ENCODE measurements at regions not wholly inside any gene's neighbourhood (a gene's known extent, or its start where the extent isn't known, plus 50 kb on each side); places are given as distances from the start of the nearest gene placed in this dataset.

DNA sequence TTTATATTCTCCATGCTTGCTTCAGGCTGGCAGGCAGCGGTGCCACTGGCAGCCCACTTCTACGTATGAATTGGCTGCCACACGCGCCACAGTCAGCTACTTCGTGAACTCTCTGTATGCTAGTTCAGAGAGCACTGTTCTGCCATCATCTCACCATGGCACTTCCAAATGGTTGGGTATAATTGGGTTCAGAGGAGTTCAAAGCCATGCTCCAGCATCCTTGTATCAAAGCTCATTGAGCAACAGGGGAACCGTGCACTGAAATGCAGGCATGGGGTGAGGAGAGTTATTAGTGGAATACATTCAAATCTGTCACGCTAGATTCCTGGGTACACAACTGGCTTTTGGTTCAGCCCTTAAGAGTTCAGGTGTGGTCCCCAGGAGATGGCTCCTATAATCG lies 519.9 kb upstream of the NOX3 start:
- ATAC-seq = no peak
- Histone ChIP-seq H3K4me2 (no peak overlapping the region), H3K36me3 (ENCODE audit: insufficient read depth) (no peaks in the 10 kb centered on the region), H4K20me1 (replicated peaks; ENCODE audit: insufficient read depth) (no peaks in the 10 kb centered on the region), H3F3A (replicated peaks; ENCODE audit: low read depth) (no peaks in the 10 kb centered on the region), H2AFZ (peak overlapping the region; percentile 80; the same call in 1 of the 2 replicates), H3K4me3 (no peak overlapping the region), H3K4me1 (ENCODE audit: insufficient read depth) (no peaks in the 10 kb centered on the region), H3K9me2 (ENCODE audit: insufficient read depth) (peaks cover 3% of the 10 kb centered on the region; the same call in 1 of the 2 replicates), H3K27ac (ENCODE audit: low read depth) (no peak overlapping the region), H3K27me3 (ENCODE audit: insufficient read depth) (no peaks in the 10 kb centered on the region), H3K79me2 (replicated peaks; ENCODE audit: insufficient read depth) (no peaks in the 10 kb centered on the region)
- no peaks in the 10 kb centered on the region; the same call in 2 of the 3 replicates for H3K9me3 Mint-ChIP-seq
- H3K27ac Mint-ChIP-seq = no peak overlapping the region
- no peaks in the 10 kb centered on the region for H3K27me3 Mint-ChIP-seq (ENCODE audit: insufficient read depth, low read depth, poor library complexity)
- H3K4me1 Mint-ChIP-seq = no peaks in the 10 kb centered on the region
- H3K4me3 Mint-ChIP-seq = no peak overlapping the region
- H3K36me3 Mint-ChIP-seq (ENCODE audit: low read depth) = no peaks in the 10 kb centered on the region; the same call in 2 of the 3 replicates
- TF ChIP-seq, protein P1, sequence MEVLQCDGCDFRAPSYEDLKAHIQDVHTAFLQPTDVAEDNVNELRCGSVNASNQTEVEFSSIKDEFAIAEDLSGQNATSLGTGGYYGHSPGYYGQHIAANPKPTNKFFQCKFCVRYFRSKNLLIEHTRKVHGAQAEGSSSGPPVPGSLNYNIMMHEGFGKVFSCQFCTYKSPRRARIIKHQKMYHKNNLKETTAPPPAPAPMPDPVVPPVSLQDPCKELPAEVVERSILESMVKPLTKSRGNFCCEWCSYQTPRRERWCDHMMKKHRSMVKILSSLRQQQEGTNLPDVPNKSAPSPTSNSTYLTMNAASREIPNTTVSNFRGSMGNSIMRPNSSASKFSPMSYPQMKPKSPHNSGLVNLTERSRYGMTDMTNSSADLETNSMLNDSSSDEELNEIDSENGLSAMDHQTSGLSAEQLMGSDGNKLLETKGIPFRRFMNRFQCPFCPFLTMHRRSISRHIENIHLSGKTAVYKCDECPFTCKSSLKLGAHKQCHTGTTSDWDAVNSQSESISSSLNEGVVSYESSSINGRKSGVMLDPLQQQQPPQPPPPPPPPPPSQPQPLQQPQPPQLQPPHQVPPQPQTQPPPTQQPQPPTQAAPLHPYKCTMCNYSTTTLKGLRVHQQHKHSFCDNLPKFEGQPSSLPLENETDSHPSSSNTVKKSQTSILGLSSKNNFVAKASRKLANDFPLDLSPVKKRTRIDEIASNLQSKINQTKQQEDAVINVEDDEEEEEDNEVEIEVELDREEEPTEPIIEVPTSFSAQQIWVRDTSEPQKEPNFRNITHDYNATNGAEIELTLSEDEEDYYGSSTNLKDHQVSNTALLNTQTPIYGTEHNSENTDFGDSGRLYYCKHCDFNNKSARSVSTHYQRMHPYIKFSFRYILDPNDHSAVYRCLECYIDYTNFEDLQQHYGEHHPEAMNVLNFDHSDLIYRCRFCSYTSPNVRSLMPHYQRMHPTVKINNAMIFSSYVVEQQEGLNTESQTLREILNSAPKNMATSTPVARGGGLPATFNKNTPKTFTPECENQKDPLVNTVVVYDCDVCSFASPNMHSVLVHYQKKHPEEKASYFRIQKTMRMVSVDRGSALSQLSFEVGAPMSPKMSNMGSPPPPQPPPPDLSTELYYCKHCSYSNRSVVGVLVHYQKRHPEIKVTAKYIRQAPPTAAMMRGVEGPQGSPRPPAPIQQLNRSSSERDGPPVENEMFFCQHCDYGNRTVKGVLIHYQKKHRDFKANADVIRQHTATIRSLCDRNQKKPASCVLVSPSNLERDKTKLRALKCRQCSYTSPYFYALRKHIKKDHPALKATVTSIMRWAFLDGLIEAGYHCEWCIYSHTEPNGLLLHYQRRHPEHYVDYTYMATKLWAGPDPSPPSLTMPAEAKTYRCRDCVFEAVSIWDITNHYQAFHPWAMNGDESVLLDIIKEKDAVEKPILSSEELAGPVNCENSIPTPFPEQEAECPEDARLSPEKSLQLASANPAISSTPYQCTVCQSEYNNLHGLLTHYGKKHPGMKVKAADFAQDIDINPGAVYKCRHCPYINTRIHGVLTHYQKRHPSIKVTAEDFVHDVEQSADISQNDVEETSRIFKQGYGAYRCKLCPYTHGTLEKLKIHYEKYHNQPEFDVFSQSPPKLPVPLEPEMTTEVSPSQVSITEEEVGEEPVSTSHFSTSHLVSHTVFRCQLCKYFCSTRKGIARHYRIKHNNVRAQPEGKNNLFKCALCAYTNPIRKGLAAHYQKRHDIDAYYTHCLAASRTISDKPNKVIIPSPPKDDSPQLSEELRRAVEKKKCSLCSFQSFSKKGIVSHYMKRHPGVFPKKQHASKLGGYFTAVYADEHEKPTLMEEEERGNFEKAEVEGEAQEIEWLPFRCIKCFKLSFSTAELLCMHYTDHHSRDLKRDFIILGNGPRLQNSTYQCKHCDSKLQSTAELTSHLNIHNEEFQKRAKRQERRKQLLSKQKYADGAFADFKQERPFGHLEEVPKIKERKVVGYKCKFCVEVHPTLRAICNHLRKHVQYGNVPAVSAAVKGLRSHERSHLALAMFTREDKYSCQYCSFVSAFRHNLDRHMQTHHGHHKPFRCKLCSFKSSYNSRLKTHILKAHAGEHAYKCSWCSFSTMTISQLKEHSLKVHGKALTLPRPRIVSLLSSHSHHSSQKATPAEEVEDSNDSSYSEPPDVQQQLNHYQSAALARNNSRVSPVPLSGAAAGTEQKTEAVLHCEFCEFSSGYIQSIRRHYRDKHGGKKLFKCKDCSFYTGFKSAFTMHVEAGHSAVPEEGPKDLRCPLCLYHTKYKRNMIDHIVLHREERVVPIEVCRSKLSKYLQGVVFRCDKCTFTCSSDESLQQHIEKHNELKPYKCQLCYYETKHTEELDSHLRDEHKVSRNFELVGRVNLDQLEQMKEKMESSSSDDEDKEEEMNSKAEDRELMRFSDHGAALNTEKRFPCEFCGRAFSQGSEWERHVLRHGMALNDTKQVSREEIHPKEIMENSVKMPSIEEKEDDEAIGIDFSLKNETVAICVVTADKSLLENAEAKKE (CRISPR knock-in tag; IDR thresholded peaks at IDR 0.05) = no peak
- TF ChIP-seq EZH2 (IDR thresholded peaks at IDR 0.05; ENCODE audit: low read depth, unreplicated experiment) (no peak), POLR2AphosphoS5 (IDR thresholded peaks at IDR 0.05; ENCODE audit: low read depth) (no peak), STAT1 (IDR thresholded peaks at IDR 0.05; ENCODE audit: unreplicated experiment) (no peak), ZNF331 (CRISPR knock-in tag; IDR thresholded peaks at IDR 0.05; ENCODE audit: low read depth) (no peak), EZH2phosphoT487 (IDR thresholded peaks at IDR 0.05; ENCODE audit: unreplicated experiment) (no peak), CREB1 (CRISPR knock-in tag; IDR thresholded peaks at IDR 0.05; ENCODE audit: low read depth) (no peak), NANOG (IDR thresholded peaks at IDR 0.05; ENCODE audit: borderline replicate concordance) (no peak), ZNF114 (CRISPR knock-in tag; IDR thresholded peaks at IDR 0.05) (no peak), JUNB (IDR thresholded peaks at IDR 0.05; ENCODE audit: unreplicated experiment) (no peak), REST (IDR thresholded peaks at IDR 0.05; ENCODE audit: unreplicated experiment) (no peak)
- TF ChIP-seq, protein P2, sequence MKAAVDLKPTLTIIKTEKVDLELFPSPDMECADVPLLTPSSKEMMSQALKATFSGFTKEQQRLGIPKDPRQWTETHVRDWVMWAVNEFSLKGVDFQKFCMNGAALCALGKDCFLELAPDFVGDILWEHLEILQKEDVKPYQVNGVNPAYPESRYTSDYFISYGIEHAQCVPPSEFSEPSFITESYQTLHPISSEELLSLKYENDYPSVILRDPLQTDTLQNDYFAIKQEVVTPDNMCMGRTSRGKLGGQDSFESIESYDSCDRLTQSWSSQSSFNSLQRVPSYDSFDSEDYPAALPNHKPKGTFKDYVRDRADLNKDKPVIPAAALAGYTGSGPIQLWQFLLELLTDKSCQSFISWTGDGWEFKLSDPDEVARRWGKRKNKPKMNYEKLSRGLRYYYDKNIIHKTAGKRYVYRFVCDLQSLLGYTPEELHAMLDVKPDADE (IDR thresholded peaks at IDR 0.05) = no peak
- TF ChIP-seq, protein P3, sequence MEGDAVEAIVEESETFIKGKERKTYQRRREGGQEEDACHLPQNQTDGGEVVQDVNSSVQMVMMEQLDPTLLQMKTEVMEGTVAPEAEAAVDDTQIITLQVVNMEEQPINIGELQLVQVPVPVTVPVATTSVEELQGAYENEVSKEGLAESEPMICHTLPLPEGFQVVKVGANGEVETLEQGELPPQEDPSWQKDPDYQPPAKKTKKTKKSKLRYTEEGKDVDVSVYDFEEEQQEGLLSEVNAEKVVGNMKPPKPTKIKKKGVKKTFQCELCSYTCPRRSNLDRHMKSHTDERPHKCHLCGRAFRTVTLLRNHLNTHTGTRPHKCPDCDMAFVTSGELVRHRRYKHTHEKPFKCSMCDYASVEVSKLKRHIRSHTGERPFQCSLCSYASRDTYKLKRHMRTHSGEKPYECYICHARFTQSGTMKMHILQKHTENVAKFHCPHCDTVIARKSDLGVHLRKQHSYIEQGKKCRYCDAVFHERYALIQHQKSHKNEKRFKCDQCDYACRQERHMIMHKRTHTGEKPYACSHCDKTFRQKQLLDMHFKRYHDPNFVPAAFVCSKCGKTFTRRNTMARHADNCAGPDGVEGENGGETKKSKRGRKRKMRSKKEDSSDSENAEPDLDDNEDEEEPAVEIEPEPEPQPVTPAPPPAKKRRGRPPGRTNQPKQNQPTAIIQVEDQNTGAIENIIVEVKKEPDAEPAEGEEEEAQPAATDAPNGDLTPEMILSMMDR (conservative IDR thresholded peaks at IDR 0.05; ENCODE audit: low read depth in 2 of 2) = no peak
- no peak for DNase-seq (ENCODE audit: low spot score)

All from GM23338 (cell line).